B cell (primary cell): ENCODE measurements at regions not wholly inside any gene's neighbourhood (a gene's known extent, or its start where the extent isn't known, plus 50 kb on each side); places are given as distances from the start of the nearest gene placed in this dataset.

Source experiments
- ATAC-seq: fragments of 200-7000 bp; cut with Tn5 transposase; one replicate; pipeline ENCODE4 v1.10.0; 2021; ENCODE audit warnings: low read depth, mild to moderate bottlenecking, moderate number of reproducible peaks, moderate library complexity
- CTCF ChIA-PET: fragments of 350-600 bp; sonication (Branson Sonifier 250); formaldehyde crosslinking; loops from one replicate; lab custom pipeline; 2021; ENCODE audit warnings: antibody characterized with exemption, inconsistent platforms; lab: Charles Lee
- POLR2A ChIA-PET: fragments of 350-600 bp; sonication (Branson Sonifier 250); formaldehyde crosslinking; loops from one replicate; lab custom pipeline; 2021; ENCODE audit warnings: antibody characterized with exemption; lab: Charles Lee
- DNase-seq: peaks from one replicate; pipeline ENCODE4 v3.0.0; 2013
- H2AFZ ChIP-seq: 2 replicates; pipeline ENCODE4 v1.6.1; 2012; ENCODE audit warnings: mild to moderate bottlenecking, low read depth, low read length; ENCODE audit not compliant: insufficient read depth, poor library complexity, severe bottlenecking
- H3K27ac ChIP-seq, 2 donors: 1 replicate in 1 of 2; 2 replicates in 1 of 2; pipeline ENCODE4 v1.5.1; 2012 to 2013; ENCODE audit warnings: low read length in 2 of 2, mild to moderate bottlenecking in 2 of 2, moderate library complexity in 1 of 2
- H3K27me3 ChIP-seq, 4 experiments: fragments of 200-600 bp in 1 of 4; sonication (generic) in 1 of 4; replicated peaks in 1 of 4; 1 replicate in 2 of 4; 2 replicates in 2 of 4; pipeline versions ENCODE4 v1.6.1 to v1.7.0; 2013 to 2016; ENCODE audit warnings: low read length in 3 of 4, mild to moderate bottlenecking in 2 of 4, mixed read lengths in 1 of 4, moderate library complexity in 1 of 4; ENCODE audit not compliant: insufficient read depth in 4 of 4, control insufficient read depth in 3 of 4; ENCODE audit errors: control extremely low read depth in 1 of 4
- H3K36me3 ChIP-seq, 2 experiments: replicated peaks in 1 of 2; 1 replicate in 1 of 2; 2 replicates in 1 of 2; pipeline versions ENCODE4 v1.6.1 to v1.7.1; 2013; ENCODE audit warnings: low read length in 1 of 2; ENCODE audit not compliant: insufficient read depth in 2 of 2, control insufficient read depth in 1 of 2; ENCODE audit errors: control extremely low read depth in 1 of 2, extremely low read depth in 1 of 2
- H3K4me1 ChIP-seq, 2 donors: fragments of 200-600 bp in 1 of 2; sonication (generic) in 1 of 2; 1 replicate in 1 of 2; 2 replicates in 1 of 2; pipeline versions ENCODE4 v1.5.1 to v1.6.1; 2013 to 2017; ENCODE audit warnings: low read length in 2 of 2; ENCODE audit not compliant: control insufficient read depth in 2 of 2, insufficient read depth in 2 of 2
- H3K4me2 ChIP-seq: replicated peaks from 2 replicates; pipeline ENCODE3; 2012; ENCODE audit warnings: mild to moderate bottlenecking, low read depth, low read length; ENCODE audit not compliant: poor library complexity, severe bottlenecking
- H3K4me3 ChIP-seq, 5 experiments: fragments of 200-600 bp in 1 of 5; sonication (generic) in 1 of 5; 1 replicate in 3 of 5; 2 replicates in 2 of 5; pipeline versions ENCODE4 v1.5.1 to v1.7.0; 2011 to 2016; ENCODE audit warnings: low read length in 4 of 5, mild to moderate bottlenecking in 4 of 5, low read depth in 2 of 5, control low read depth in 1 of 5, moderate library complexity in 1 of 5; ENCODE audit not compliant: insufficient read depth in 1 of 5; ENCODE audit errors: control extremely low read depth in 1 of 5, extremely low read depth in 1 of 5
- H3K79me2 ChIP-seq: fragments of 200-600 bp; sonication (generic); one replicate; pipeline ENCODE4 v1.6.0; 2016; ENCODE audit warnings: low read length; ENCODE audit not compliant: control insufficient read depth, insufficient read depth
- H3K9ac ChIP-seq: fragments of 200-600 bp; sonication (generic); 2 replicates; pipeline ENCODE4 v1.6.1; 2017; ENCODE audit warnings: mild to moderate bottlenecking, low read length, moderate library complexity
- H3K9me3 ChIP-seq, 3 donors: one replicate each; pipeline versions ENCODE4 v1.6.1 to v1.7.1; 2013; ENCODE audit warnings: low read length in 2 of 3; ENCODE audit not compliant: control insufficient read depth in 2 of 3, insufficient read depth in 1 of 3; ENCODE audit errors: control extremely low read depth in 1 of 3
- H4K20me1 ChIP-seq: 2 replicates; pipeline ENCODE4 v1.6.0; 2012; ENCODE audit warnings: mild to moderate bottlenecking, low read length; ENCODE audit not compliant: insufficient read depth, control insufficient read depth, poor library complexity, severe bottlenecking
- H3K27ac Mint-ChIP-seq: one replicate; pipeline ENCODE4 v1.8.0; 2021; ENCODE audit warnings: mixed read lengths
- H3K27me3 Mint-ChIP-seq: one replicate; pipeline ENCODE4 v1.8.0; 2021; ENCODE audit warnings: mixed read lengths
- H3K4me1 Mint-ChIP-seq: one replicate; pipeline ENCODE4 v1.8.0; 2021; ENCODE audit warnings: mixed read lengths
- H3K4me3 Mint-ChIP-seq: one replicate; pipeline ENCODE4 v1.8.0; 2021; ENCODE audit warnings: mixed read lengths
- H3K9me3 Mint-ChIP-seq: one replicate; pipeline ENCODE4 v1.8.0; 2022; ENCODE audit warnings: mixed read lengths; ENCODE audit not compliant: insufficient read depth
- EZH2 ChIP-seq: IDR thresholded peaks from 2 replicates; pipeline ENCODE4 v1.6.1; 2012; ENCODE audit warnings: borderline replicate concordance, low read depth, mild to moderate bottlenecking, moderate library complexity, low read length; ENCODE audit not compliant: insufficient read depth, poor library complexity, severe bottlenecking
- WGBS: methylation state at CpG from one replicate; pipeline ENCODE4 v1.1.5; 2013; ENCODE audit warnings: missing lambda C conversion rate; ENCODE audit not compliant: insufficient coverage; 5-methylcytosine and 5-hydroxymethylcytosine counted together
- intact Hi-C: fragments of 100-400 bp; cut with micrococcal nuclease; formaldehyde crosslinking; loops from one replicate; pipeline ENCODE4 v1.10.0; 2022
- TF ChIP-seq, protein P1 (sequence below): fragments of 200-600 bp; IDR thresholded peaks from one replicate; pipeline ENCODE4 v1.8.0; 2022; ENCODE audit warnings: antibody characterized with exemption, mild to moderate bottlenecking

DNA sequence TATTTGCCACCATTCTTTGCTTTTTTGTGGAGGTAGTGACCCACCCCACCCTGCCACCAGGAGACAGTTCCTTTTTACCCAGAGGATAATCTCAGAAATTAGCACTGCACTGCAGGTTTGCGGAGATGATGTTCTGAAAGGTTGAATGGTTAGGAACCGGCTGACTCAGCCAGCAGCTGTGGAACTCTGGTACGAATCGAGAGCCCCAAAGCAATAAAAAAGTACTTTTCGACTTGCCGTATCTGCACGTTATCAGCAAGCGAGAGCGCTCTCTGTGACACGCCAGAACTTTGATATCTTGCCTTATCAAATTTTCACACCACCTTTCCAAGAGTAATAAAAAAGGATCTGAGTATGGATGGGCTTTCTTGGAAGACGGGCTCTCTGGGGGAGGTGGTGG is 96.3 kb upstream of the EEF2KMT start:
- H3K9me3 ChIP-seq: peaks cover 0 to 9% (median 0%) of the 10 kb centered on the region in 3 donors
- intact Hi-C loops: no loop called here
- H4K20me1 ChIP-seq: no peaks in the 10 kb centered on the region
- DNase-seq: no peak
- TF ChIP-seq, protein P1, sequence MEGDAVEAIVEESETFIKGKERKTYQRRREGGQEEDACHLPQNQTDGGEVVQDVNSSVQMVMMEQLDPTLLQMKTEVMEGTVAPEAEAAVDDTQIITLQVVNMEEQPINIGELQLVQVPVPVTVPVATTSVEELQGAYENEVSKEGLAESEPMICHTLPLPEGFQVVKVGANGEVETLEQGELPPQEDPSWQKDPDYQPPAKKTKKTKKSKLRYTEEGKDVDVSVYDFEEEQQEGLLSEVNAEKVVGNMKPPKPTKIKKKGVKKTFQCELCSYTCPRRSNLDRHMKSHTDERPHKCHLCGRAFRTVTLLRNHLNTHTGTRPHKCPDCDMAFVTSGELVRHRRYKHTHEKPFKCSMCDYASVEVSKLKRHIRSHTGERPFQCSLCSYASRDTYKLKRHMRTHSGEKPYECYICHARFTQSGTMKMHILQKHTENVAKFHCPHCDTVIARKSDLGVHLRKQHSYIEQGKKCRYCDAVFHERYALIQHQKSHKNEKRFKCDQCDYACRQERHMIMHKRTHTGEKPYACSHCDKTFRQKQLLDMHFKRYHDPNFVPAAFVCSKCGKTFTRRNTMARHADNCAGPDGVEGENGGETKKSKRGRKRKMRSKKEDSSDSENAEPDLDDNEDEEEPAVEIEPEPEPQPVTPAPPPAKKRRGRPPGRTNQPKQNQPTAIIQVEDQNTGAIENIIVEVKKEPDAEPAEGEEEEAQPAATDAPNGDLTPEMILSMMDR: no peak
- no peak for TF ChIP-seq EZH2
- Mint-ChIP-seq H3K27ac (no peak overlapping the region), H3K4me3 (no peak overlapping the region), H3K4me1 (no peaks in the 10 kb centered on the region), H3K9me3 (no peaks in the 10 kb centered on the region), H3K27me3 (peaks cover 14% of the 10 kb centered on the region)
- H3K4me1 ChIP-seq: no peaks in the 10 kb centered on the region
- POLR2A ChIA-PET: no interaction called here
- no peaks in the 10 kb centered on the region for H3K27me3 ChIP-seq
- ATAC-seq: no peak
- no peak overlapping the region for H3K4me3 ChIP-seq
- WGBS: 88% methylated on average over 5 of the region's 11 CpGs
- no peak overlapping the region for H3K27ac ChIP-seq
- H3K4me2 ChIP-seq: no peak overlapping the region
- CTCF ChIA-PET: interaction anchor here (0.6 kb wide), 1 partner anchor 514 kb away, joined by 3 read pairs; no protein-coding TSS in a partner anchor
- no peaks in the 10 kb centered on the region for H3K79me2 ChIP-seq
- no peak overlapping the region for H2AFZ ChIP-seq
- no peaks in the 10 kb centered on the region for H3K36me3 ChIP-seq
- no peak overlapping the region for H3K9ac ChIP-seq

DNA sequence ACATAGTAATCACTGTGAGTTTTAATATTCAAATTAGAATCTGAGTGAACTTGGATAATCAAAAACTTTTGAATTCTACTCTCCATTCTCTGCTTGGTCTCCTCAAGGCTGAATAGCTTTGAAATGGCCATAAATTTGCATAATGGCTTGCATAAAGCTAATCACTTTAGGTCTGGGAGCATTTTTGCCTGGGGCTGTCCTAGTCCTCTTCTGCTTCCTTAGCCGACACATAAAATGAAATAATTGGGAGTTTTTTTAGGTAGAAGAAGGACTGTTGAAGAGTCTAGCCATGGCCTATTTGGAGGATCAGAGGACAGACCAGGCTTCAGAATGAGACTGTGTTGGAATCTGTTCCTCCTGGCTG is 91.4 kb upstream of the EEF2KMT start:
- intact Hi-C loops: no loop called here
- POLR2A ChIA-PET: no interaction called here
- Histone ChIP-seq H3K9ac (no peak overlapping the region), H3K4me3 (no peak overlapping the region), H3K4me1 (no peaks in the 10 kb centered on the region), H2AFZ (no peak overlapping the region), H3K36me3 (no peaks in the 10 kb centered on the region), H3K27me3 (no peaks in the 10 kb centered on the region), H4K20me1 (no peaks in the 10 kb centered on the region), H3K27ac (no peak overlapping the region), H3K79me2 (no peaks in the 10 kb centered on the region), H3K9me3 (peaks cover 0 to 11% (median 0%) of the 10 kb centered on the region in 3 donors), H3K4me2 (no peak overlapping the region)
- DNase-seq: no peak
- no peak overlapping the region for H3K27ac Mint-ChIP-seq
- CTCF ChIA-PET: no interaction called here
- H3K4me1 Mint-ChIP-seq: no peaks in the 10 kb centered on the region
- no peak for TF ChIP-seq EZH2
- TF ChIP-seq, protein P1: no peak
- WGBS: 86% methylated on average over 1 of the region's 1 CpG
- peaks cover 2% of the 10 kb centered on the region for H3K9me3 Mint-ChIP-seq
- ATAC-seq: no peak
- peaks cover 9% of the 10 kb centered on the region for H3K27me3 Mint-ChIP-seq
- H3K4me3 Mint-ChIP-seq: no peak overlapping the region
